GM13976 (cell line): ENCODE measurements at regions not wholly inside any gene's neighbourhood (a gene's known extent, or its start where the extent isn't known, plus 50 kb on each side); places are given as distances from the start of the nearest gene placed in this dataset.

Source experiments
- DNase-seq: peaks from one replicate; pipeline ENCODE4 v3.0.0; 2012; ENCODE audit warnings: low spot score
- in situ Hi-C: fragments of 300-500 bp; cut with MboI; formaldehyde crosslinking; loops from one replicate; pipeline ENCODE4 v1.12.0; 2022; ENCODE audit warnings: low sequenced_read_pairs, mixed read lengths, inconsistent platforms; ENCODE audit not compliant: unreplicated experiment
- TF ChIP-seq, protein P1 (sequence below): IDR thresholded peaks from 2 replicates; pipeline ENCODE4 v1.5.1; 2012; ENCODE audit warnings: borderline replicate concordance, mild to moderate bottlenecking; ENCODE audit not compliant: insufficient read depth; ENCODE audit errors: extremely low read depth, missing control alignments, control extremely low read depth

- in situ Hi-C loops = no loop called here
- no peak for DNase-seq
- TF ChIP-seq, protein P1, sequence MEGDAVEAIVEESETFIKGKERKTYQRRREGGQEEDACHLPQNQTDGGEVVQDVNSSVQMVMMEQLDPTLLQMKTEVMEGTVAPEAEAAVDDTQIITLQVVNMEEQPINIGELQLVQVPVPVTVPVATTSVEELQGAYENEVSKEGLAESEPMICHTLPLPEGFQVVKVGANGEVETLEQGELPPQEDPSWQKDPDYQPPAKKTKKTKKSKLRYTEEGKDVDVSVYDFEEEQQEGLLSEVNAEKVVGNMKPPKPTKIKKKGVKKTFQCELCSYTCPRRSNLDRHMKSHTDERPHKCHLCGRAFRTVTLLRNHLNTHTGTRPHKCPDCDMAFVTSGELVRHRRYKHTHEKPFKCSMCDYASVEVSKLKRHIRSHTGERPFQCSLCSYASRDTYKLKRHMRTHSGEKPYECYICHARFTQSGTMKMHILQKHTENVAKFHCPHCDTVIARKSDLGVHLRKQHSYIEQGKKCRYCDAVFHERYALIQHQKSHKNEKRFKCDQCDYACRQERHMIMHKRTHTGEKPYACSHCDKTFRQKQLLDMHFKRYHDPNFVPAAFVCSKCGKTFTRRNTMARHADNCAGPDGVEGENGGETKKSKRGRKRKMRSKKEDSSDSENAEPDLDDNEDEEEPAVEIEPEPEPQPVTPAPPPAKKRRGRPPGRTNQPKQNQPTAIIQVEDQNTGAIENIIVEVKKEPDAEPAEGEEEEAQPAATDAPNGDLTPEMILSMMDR = no peak
Measured at GRCh38 chr1:228937851-228938536, 202.7 kb downstream of the RHOU start.

GRCh38 chr1:228938537-228938901 is 203.2 kb downstream of the RHOU start:
- in situ Hi-C loops = no loop called here
- no peak for DNase-seq
- TF ChIP-seq, protein P1 = no peak

GRCh38 chr1:228939001-228939691 is 203.9 kb downstream of the RHOU start:
- DNase-seq = no peak
- TF ChIP-seq, protein P1 = no peak
- in situ Hi-C loops = no loop called here

DNA sequence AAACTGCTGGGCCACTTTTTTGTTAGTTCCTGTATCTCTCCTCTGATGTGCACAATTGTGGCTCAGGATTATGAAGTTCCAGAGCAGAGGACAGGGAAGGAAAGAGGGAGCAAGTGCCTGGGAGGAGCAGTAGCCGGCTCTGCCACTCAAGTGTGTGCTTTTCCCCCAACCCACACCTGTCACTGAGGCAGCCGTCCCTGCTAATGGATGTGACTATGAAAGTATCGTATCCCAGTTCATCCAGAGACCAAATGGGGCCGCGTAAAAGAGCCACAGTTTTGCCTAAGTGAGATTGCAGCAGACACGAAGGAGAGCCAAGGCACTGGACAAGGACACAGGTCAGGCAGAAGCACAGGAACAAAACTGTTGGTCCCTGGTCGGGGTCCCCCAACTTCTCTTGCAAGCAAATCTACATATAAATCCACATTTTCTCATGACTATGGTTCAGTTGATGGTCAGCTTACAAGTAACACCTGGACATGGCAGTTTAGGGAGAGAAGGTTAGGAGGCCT is 204.7 kb downstream of the RHOU start:
- in situ Hi-C loops = no loop called here
- TF ChIP-seq, protein P1 = no peak
- DNase-seq = no peak

- no peak for DNase-seq
- in situ Hi-C loops = no loop called here
- TF ChIP-seq, protein P1 = no peak
Measured at GRCh38 chr1:228940526-228940925, 205.2 kb downstream of the RHOU start.

GRCh38 chr1:228940926-228941325 is 205.6 kb downstream of the RHOU start:
- in situ Hi-C loops = no loop called here
- no peak for DNase-seq
- TF ChIP-seq, protein P1 = no peak

GRCh38 chr1:228941666-228942065 is 206.4 kb downstream of the RHOU start:
- TF ChIP-seq, protein P1 = no peak
- in situ Hi-C loops = no loop called here
- no peak for DNase-seq
